Esophagus squamous epithelium (tissue), 4 donors: ENCODE measurements at regions not wholly inside any gene's neighbourhood (a gene's known extent, or its start where the extent isn't known, plus 50 kb on each side); places are given as distances from the start of the nearest gene placed in this dataset.

Experiments
- CTCF ChIP-seq, 6 experiments: fragments of 450-650 bp in 4 of 6; fragments of 200-600 bp in 2 of 6; sonication (generic) in 2 of 6; IDR thresholded peaks; one replicate each; pipeline ENCODE4 v1.5.1; 2016 to 2019; ENCODE audit warnings: antibody characterized with exemption in 6 of 6, mild to moderate bottlenecking in 4 of 6, moderate library complexity in 4 of 6
- POLR2A ChIP-seq, 4 donors: fragments of 450-650 bp; IDR thresholded peaks; one replicate each; pipeline ENCODE4 v1.6.1; 2017; ENCODE audit warnings: antibody characterized with exemption in 4 of 4, mild to moderate bottlenecking in 4 of 4, moderate library complexity in 3 of 4

GRCh38 chr13:71045101-71045500, 821.9 kb downstream of the DACH1 start:
- no peak for TF ChIP-seq POLR2A (IDR thresholded peaks at IDR 0.05)
- no peak for TF ChIP-seq CTCF (IDR thresholded peaks at IDR 0.05)
